Endodermal cell (in vitro differentiated cells): ENCODE measurements at regions not wholly inside any gene's neighbourhood (a gene's known extent, or its start where the extent isn't known, plus 50 kb on each side); places are given as distances from the start of the nearest gene placed in this dataset.

Source experiments
- DNase-seq: peaks from one replicate; pipeline ENCODE4 v3.0.0-alpha.2; 2017
- H3K27ac ChIP-seq: 2 replicates; pipeline ENCODE4 v1.5.1; 2013; ENCODE audit warnings: mild to moderate bottlenecking, low read depth, low read length, moderate library complexity
- H3K27me3 ChIP-seq: 2 replicates; pipeline ENCODE4 v1.6.1; 2013; ENCODE audit warnings: mild to moderate bottlenecking, low read length, moderate library complexity; ENCODE audit not compliant: insufficient read depth, control insufficient read depth, poor library complexity, severe bottlenecking
- H3K36me3 ChIP-seq: 2 replicates; pipeline ENCODE4 v1.7.0; 2013; ENCODE audit warnings: mild to moderate bottlenecking, low read length, moderate library complexity; ENCODE audit not compliant: control insufficient read depth, insufficient read depth
- H3K4me1 ChIP-seq: one replicate; pipeline ENCODE4 v1.7.0; 2013; ENCODE audit warnings: low read length; ENCODE audit not compliant: control insufficient read depth, insufficient read depth
- H3K4me3 ChIP-seq: 2 replicates; pipeline ENCODE4 v1.5.1; 2013; ENCODE audit warnings: mild to moderate bottlenecking, low read length, moderate library complexity
- H3K9ac ChIP-seq: 2 replicates; pipeline ENCODE4 v1.6.1; 2013; ENCODE audit warnings: mild to moderate bottlenecking, low read length, moderate library complexity; ENCODE audit not compliant: poor library complexity, severe bottlenecking; ENCODE audit errors: extremely low read depth
- H3K9me3 ChIP-seq: 2 replicates; pipeline ENCODE4 v1.6.1; 2013; ENCODE audit warnings: mild to moderate bottlenecking, low read length, moderate library complexity; ENCODE audit not compliant: control insufficient read depth
- H3K27ac Mint-ChIP-seq: 2 replicates; pipeline ENCODE4 v1.8.0; 2020; ENCODE audit warnings: mixed read lengths
- H3K27me3 Mint-ChIP-seq: 2 replicates; pipeline ENCODE4 v1.8.0; 2021; ENCODE audit warnings: mild to moderate bottlenecking, mixed read lengths; ENCODE audit not compliant: insufficient read depth
- H3K36me3 Mint-ChIP-seq: 2 replicates; pipeline ENCODE4 v1.8.0; 2020; ENCODE audit warnings: low read depth, mixed read lengths
- H3K4me1 Mint-ChIP-seq: 2 replicates; pipeline ENCODE4 v1.8.0; 2020; ENCODE audit warnings: mixed read lengths
- H3K4me3 Mint-ChIP-seq: 2 replicates; pipeline ENCODE4 v1.8.0; 2020; ENCODE audit warnings: mild to moderate bottlenecking, moderate library complexity, mixed read lengths
- H3K9me3 Mint-ChIP-seq: 2 replicates; pipeline ENCODE4 v1.8.0; 2020; ENCODE audit warnings: mild to moderate bottlenecking, mixed read lengths
- CTCF ChIP-seq: fragments of 200-600 bp; sonication (generic); conservative IDR thresholded peaks from 2 replicates; pipeline ENCODE4 v1.5.0; 2021; ENCODE audit warnings: antibody characterized with exemption, mild to moderate bottlenecking
- WGBS, 2 experiments: methylation state at CpG; one replicate each; pipeline versions ENCODE4 v1.1.5 to v1.1.7; 2013; ENCODE audit warnings: missing lambda C conversion rate in 2 of 2, mixed read lengths in 1 of 2; ENCODE audit not compliant: insufficient coverage in 1 of 2, insufficient read length in 1 of 2; 5-methylcytosine and 5-hydroxymethylcytosine counted together

- H3K9me3 ChIP-seq, result no peaks in the 10 kb centered on the region
- H3K4me3 ChIP-seq, result no peak overlapping the region
- no peak overlapping the region for H3K27ac ChIP-seq
- H3K4me1 ChIP-seq, result no peaks in the 10 kb centered on the region
- H3K36me3 ChIP-seq, result no peaks in the 10 kb centered on the region
- Mint-ChIP-seq H3K27ac (no peak overlapping the region), H3K36me3 (no peaks in the 10 kb centered on the region), H3K4me1 (no peaks in the 10 kb centered on the region), H3K4me3 (no peak overlapping the region), H3K9me3 (peaks cover 6% of the 10 kb centered on the region), H3K27me3 (no peaks in the 10 kb centered on the region)
- no peak for TF ChIP-seq CTCF
- H3K27me3 ChIP-seq, result no peaks in the 10 kb centered on the region
- 85 to 100% methylated on average over 1 to 2 of the region's 2 CpGs for WGBS, 2 experiments
- no peak for DNase-seq
- H3K9ac ChIP-seq, result no peak overlapping the region
Observed at GRCh38 chr4:132330994-132331393, 818.1 kb upstream of the PCDH10 start.

- WGBS, 2 experiments, result 83 to 100% methylated on average over 1 of the region's 1 CpG
- no peaks in the 10 kb centered on the region for H3K9me3 ChIP-seq
- no peak for DNase-seq
- Mint-ChIP-seq H3K4me3 (no peak overlapping the region), H3K27ac (no peak overlapping the region), H3K9me3 (peaks cover 2% of the 10 kb centered on the region), H3K27me3 (no peaks in the 10 kb centered on the region), H3K36me3 (no peaks in the 10 kb centered on the region), H3K4me1 (no peaks in the 10 kb centered on the region)
- H3K27ac ChIP-seq, result no peak overlapping the region
- H3K36me3 ChIP-seq, result no peaks in the 10 kb centered on the region
- H3K27me3 ChIP-seq, result no peaks in the 10 kb centered on the region
- peak; percentile 78 for TF ChIP-seq CTCF
- no peaks in the 10 kb centered on the region for H3K4me1 ChIP-seq
- H3K4me3 ChIP-seq, result no peak overlapping the region
- H3K9ac ChIP-seq, result no peak overlapping the region
Observed at GRCh38 chr4:132332932-132333723, 816.0 kb upstream of the PCDH10 start.

GRCh38 chr4:132333724-132334047 lies 815.4 kb upstream of the PCDH10 start:
- Mint-ChIP-seq H3K4me1 (no peaks in the 10 kb centered on the region), H3K9me3 (no peaks in the 10 kb centered on the region), H3K36me3 (no peaks in the 10 kb centered on the region), H3K27ac (no peak overlapping the region), H3K27me3 (no peaks in the 10 kb centered on the region), H3K4me3 (no peak overlapping the region)
- Histone ChIP-seq H3K27me3 (no peaks in the 10 kb centered on the region), H3K4me1 (no peaks in the 10 kb centered on the region), H3K9ac (no peak overlapping the region), H3K4me3 (no peak overlapping the region), H3K9me3 (no peaks in the 10 kb centered on the region), H3K36me3 (no peaks in the 10 kb centered on the region), H3K27ac (no peak overlapping the region)
- DNase-seq, result no peak
- no peak for TF ChIP-seq CTCF
- WGBS, 2 experiments, result 100% methylated on average over 1 of the region's 1 CpG
